Gastroesophageal sphincter (tissue), 3 donors: ENCODE measurements at regions not wholly inside any gene's neighbourhood (a gene's known extent, or its start where the extent isn't known, plus 50 kb on each side); places are given as distances from the start of the nearest gene placed in this dataset.

Source experiments
- EP300 ChIP-seq: sonication (generic); formaldehyde crosslinking; IDR thresholded peaks from one replicate; pipeline ENCODE4 v1.6.1; 2017; ENCODE audit warnings: antibody characterized with exemption, mild to moderate bottlenecking
- TF ChIP-seq, protein P1 (sequence below), 4 experiments: fragments of 200-600 bp in 2 of 4; fragments of 450-650 bp in 2 of 4; sonication (generic) in 1 of 4; IDR thresholded peaks; one replicate each; pipeline ENCODE4 v1.5.1; 2017 to 2019; ENCODE audit warnings: antibody characterized with exemption in 4 of 4, mild to moderate bottlenecking in 2 of 4, moderate library complexity in 2 of 4

DNA sequence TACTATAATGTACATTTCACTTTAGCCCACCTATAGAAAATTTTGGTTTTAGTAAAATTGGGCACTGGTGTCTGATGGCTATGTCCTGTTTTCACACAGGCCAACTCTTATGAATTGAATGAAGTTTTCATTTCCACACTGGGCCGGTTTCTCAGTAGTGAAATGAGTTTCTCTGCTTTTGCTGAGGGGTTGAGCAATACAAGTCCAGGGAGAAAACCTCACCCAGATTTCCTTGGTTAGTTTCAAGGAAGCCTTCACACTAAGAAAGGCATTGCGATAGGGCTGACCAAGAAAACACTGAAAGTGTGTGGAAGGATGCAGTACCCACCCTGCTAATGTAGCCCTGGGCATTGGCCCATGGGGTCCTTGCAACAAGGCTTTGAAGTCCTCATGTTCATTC is 331.5 kb upstream of the CFAP20DC start:
- no peak for TF ChIP-seq EP300
- TF ChIP-seq, protein P1, sequence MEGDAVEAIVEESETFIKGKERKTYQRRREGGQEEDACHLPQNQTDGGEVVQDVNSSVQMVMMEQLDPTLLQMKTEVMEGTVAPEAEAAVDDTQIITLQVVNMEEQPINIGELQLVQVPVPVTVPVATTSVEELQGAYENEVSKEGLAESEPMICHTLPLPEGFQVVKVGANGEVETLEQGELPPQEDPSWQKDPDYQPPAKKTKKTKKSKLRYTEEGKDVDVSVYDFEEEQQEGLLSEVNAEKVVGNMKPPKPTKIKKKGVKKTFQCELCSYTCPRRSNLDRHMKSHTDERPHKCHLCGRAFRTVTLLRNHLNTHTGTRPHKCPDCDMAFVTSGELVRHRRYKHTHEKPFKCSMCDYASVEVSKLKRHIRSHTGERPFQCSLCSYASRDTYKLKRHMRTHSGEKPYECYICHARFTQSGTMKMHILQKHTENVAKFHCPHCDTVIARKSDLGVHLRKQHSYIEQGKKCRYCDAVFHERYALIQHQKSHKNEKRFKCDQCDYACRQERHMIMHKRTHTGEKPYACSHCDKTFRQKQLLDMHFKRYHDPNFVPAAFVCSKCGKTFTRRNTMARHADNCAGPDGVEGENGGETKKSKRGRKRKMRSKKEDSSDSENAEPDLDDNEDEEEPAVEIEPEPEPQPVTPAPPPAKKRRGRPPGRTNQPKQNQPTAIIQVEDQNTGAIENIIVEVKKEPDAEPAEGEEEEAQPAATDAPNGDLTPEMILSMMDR (IDR thresholded peaks at IDR 0.05): no peak
